OCI-LY1 (cell line): ENCODE measurements at regions not wholly inside any gene's neighbourhood (a gene's known extent, or its start where the extent isn't known, plus 50 kb on each side); places are given as distances from the start of the nearest gene placed in this dataset.
"Not testable (repeated sequence)": the region's sequence is repeated elsewhere in the genome, so short reads cannot be mapped to it uniquely, and the experiment has no call there.

Source experiments
- CTCF ChIP-seq: fragments of 200-600 bp; sonication (generic), shearing (Covaris generic); IDR thresholded peaks from 2 replicates; pipeline ENCODE4 v1.5.1; 2017; ENCODE audit warnings: mild to moderate bottlenecking, antibody characterized with exemption, low read length, moderate library complexity, mixed read lengths
- EZH2 ChIP-seq: fragments of 200-600 bp; sonication (generic), shearing (Covaris generic); IDR thresholded peaks from 2 replicates; pipeline ENCODE4 v1.8.0; 2017; ENCODE audit warnings: borderline replicate concordance, mixed run types, mild to moderate bottlenecking, antibody characterized with exemption, low read length, moderate library complexity, mixed read lengths

DNA sequence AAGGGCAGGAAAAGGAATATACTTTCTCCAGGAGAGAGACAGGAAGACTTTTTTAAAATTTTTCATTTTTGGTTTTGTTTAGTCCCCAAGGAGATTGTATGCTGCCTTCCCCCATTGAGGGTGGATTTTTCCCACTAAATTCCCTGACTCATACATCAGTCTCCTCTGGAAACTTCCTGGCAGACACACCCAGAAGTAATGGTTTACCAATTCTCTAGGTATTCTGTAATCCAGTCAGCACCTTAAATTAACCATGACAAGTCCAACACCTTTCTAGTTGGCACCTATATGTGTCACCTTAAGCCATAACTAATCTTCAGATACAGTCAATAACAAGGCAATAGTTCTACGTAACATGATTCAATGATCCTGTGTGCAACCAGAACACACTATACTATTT, 373.6 kb upstream of the NPAP1 start:
- TF ChIP-seq CTCF, EZH2: not testable (repeated sequence)
